ENCODE measurements at regions not wholly inside any gene's neighbourhood (a gene's known extent, or its start where the extent isn't known, plus 50 kb on each side); places are given as distances from the start of the nearest gene placed in this dataset.
A peak's percentile ranks its signal among the peaks of the same experiment; 100 is the strongest.

- Histone ChIP-seq H3F3A (replicated peaks; ENCODE audit: low read depth) (peaks cover 3% of the 10 kb centered on the region; the same call in 1 of the 2 replicates), H3K27ac (ENCODE audit: low read depth) (no peak overlapping the region), H3K9me2 (ENCODE audit: insufficient read depth) (no peaks in the 10 kb centered on the region), H3K79me2 (replicated peaks; ENCODE audit: insufficient read depth) (no peaks in the 10 kb centered on the region), H3K27me3 (ENCODE audit: insufficient read depth) (peaks cover 36% of the 10 kb centered on the region), H2AFZ (no peak overlapping the region), H3K36me3 (ENCODE audit: insufficient read depth) (no peaks in the 10 kb centered on the region), H3K4me2 (peak overlapping the region; percentile 81), H3K4me1 (ENCODE audit: insufficient read depth) (peaks cover 9% of the 10 kb centered on the region; the same call in 1 of the 2 replicates), H4K20me1 (replicated peaks; ENCODE audit: insufficient read depth) (no peaks in the 10 kb centered on the region; the same call in none of the 2 replicates), H3K4me3 (peak overlapping the region; percentile 62)
- TF ChIP-seq REST (IDR thresholded peaks at IDR 0.05; ENCODE audit: unreplicated experiment) = no peak
- TF ChIP-seq EZH2phosphoT487 (IDR thresholded peaks at IDR 0.05; ENCODE audit: unreplicated experiment) = no peak
- TF ChIP-seq STAT1 (IDR thresholded peaks at IDR 0.05; ENCODE audit: unreplicated experiment) = no peak
- no peak for TF ChIP-seq ZNF331 (CRISPR knock-in tag; IDR thresholded peaks at IDR 0.05; ENCODE audit: low read depth)
- no peak for TF ChIP-seq CTCF (conservative IDR thresholded peaks at IDR 0.05; ENCODE audit: low read depth in 2 of 2)
- no peak for TF ChIP-seq POLR2AphosphoS5 (IDR thresholded peaks at IDR 0.05; ENCODE audit: low read depth)
- no peak for TF ChIP-seq ETS1 (IDR thresholded peaks at IDR 0.05)
- no peak for TF ChIP-seq CREB1 (CRISPR knock-in tag; IDR thresholded peaks at IDR 0.05; ENCODE audit: low read depth)
- TF ChIP-seq NANOG (IDR thresholded peaks at IDR 0.05; ENCODE audit: borderline replicate concordance) = no peak
- no peak for DNase-seq (ENCODE audit: low spot score)
- peak overlapping the region; percentile 84; the same call in 2 of the 3 replicates for H3K4me3 Mint-ChIP-seq
- no peak for ATAC-seq
- H3K27me3 Mint-ChIP-seq (ENCODE audit: insufficient read depth, low read depth, poor library complexity) = peaks cover 27% of the 10 kb centered on the region
- peaks cover 9% of the 10 kb centered on the region for H3K4me1 Mint-ChIP-seq
- H3K36me3 Mint-ChIP-seq (ENCODE audit: low read depth) = no peaks in the 10 kb centered on the region
- peaks cover 3% of the 10 kb centered on the region; the same call in 1 of the 3 replicates for H3K9me3 Mint-ChIP-seq
- H3K27ac Mint-ChIP-seq = no peak overlapping the region
Measured at GRCh38 chr12:3364661-3365462, 126.1 kb upstream of the PRMT8 start.

Data from GM23338 (cell line).